Motor neuron (in vitro differentiated cells): ENCODE measurements at regions not wholly inside any gene's neighbourhood (a gene's known extent, or its start where the extent isn't known, plus 50 kb on each side); places are given as distances from the start of the nearest gene placed in this dataset.
A peak's percentile ranks its signal among the peaks of the same experiment; 100 is the strongest.
"Not testable (repeated sequence)": the region's sequence is repeated elsewhere in the genome, so short reads cannot be mapped to it uniquely, and the experiment has no call there.

Experiments
- ATAC-seq, 8 experiments: fragments of 200-7000 bp; cut with Tn5 transposase; replicated peaks in 6 of 8; 2 replicates each; pipeline ENCODE4 v1.8.0; 2021; ENCODE audit warnings: mild to moderate bottlenecking in 8 of 8, moderate library complexity in 8 of 8
- H3K27ac ChIP-seq, 2 donors: fragments of 250-450 bp; sonication (Bioruptor Pico); 2 replicates each; pipeline ENCODE4 v1.9.0; 2021; ENCODE audit warnings: antibody characterized with exemption in 2 of 2, mild to moderate bottlenecking in 2 of 2, moderate library complexity in 1 of 2
- H3K4me1 ChIP-seq, 2 donors: fragments of 250-450 bp; sonication (Bioruptor Pico); replicated peaks in 1 of 2; 2 replicates each; pipeline ENCODE4 v1.6.1; 2021; ENCODE audit warnings: antibody characterized with exemption in 2 of 2, mild to moderate bottlenecking in 2 of 2, moderate library complexity in 1 of 2
- H3K4me3 ChIP-seq, 5 donors: fragments of 250-450 bp; sonication (Bioruptor Pico); 2 replicates each; pipeline ENCODE4 v1.9.0; 2021; ENCODE audit warnings: antibody characterized with exemption in 5 of 5, mild to moderate bottlenecking in 5 of 5, moderate library complexity in 4 of 5
- WGBS, 10 experiments: fragments of 450-650 bp; shearing (Covaris generic); methylation state at CpG; one replicate each; pipeline ENCODE4 v1.0.0; 2022; 5-methylcytosine and 5-hydroxymethylcytosine counted together
- in situ Hi-C, 9 experiments: fragments of 400-800 bp; cut with MboI; loops; one replicate each; pipeline ENCODE4 v1.15.0; 2021; ENCODE audit warnings: low sequenced_read_pairs in 9 of 9, low pct_unique_long_range_greater_than_20kb in 2 of 9; ENCODE audit not compliant: unreplicated experiment in 9 of 9

GRCh38 chrY:3410322-3410892 is 168.5 kb upstream of the TGIF2LY start:
- H3K4me3 ChIP-seq, H3K4me1 ChIP-seq, in situ Hi-C loops, H3K27ac ChIP-seq: not testable (repeated sequence)
- whole genome bisulfite sequencing, 10 experiments: 100% methylated on average over 2 of the region's 8 CpGs; no CpG with 5 or more reads in 9 of the 10 experiments
- peak in 6 of 8 experiments; percentile 29 to 73 (median 62) for ATAC-seq
